ENCODE measurements at regions not wholly inside any gene's neighbourhood (a gene's known extent, or its start where the extent isn't known, plus 50 kb on each side); places are given as distances from the start of the nearest gene placed in this dataset.

DNA sequence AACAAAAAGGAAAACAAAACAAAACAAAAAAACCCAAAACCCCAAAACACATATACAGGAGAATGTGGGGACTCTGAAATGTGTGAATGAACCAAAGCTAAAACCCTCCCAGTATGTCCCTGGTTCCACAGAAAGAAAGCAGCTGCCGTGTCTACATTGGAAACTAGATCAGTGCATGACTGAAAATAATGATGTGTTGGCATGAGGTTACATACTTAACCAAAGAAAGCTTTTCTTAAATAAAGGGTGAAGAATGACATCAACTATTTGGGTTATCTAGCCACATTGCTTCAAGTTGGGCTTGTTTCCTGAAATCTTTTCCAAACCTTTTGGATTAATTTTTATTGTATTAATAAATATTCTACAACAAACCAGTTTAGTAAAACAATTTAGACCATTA, 91.9 kb upstream of the FN1 start:
- TF ChIP-seq, protein P1, sequence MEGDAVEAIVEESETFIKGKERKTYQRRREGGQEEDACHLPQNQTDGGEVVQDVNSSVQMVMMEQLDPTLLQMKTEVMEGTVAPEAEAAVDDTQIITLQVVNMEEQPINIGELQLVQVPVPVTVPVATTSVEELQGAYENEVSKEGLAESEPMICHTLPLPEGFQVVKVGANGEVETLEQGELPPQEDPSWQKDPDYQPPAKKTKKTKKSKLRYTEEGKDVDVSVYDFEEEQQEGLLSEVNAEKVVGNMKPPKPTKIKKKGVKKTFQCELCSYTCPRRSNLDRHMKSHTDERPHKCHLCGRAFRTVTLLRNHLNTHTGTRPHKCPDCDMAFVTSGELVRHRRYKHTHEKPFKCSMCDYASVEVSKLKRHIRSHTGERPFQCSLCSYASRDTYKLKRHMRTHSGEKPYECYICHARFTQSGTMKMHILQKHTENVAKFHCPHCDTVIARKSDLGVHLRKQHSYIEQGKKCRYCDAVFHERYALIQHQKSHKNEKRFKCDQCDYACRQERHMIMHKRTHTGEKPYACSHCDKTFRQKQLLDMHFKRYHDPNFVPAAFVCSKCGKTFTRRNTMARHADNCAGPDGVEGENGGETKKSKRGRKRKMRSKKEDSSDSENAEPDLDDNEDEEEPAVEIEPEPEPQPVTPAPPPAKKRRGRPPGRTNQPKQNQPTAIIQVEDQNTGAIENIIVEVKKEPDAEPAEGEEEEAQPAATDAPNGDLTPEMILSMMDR (IDR thresholded peaks at IDR 0.05; ENCODE audit: insufficient read depth, low read depth, low read length, missing control alignments): no peak
- DNase-seq (ENCODE audit: low read depth): no peak
- no peak overlapping the region for H3K4me3 ChIP-seq (ENCODE audit: low read depth, low read length)

DNA sequence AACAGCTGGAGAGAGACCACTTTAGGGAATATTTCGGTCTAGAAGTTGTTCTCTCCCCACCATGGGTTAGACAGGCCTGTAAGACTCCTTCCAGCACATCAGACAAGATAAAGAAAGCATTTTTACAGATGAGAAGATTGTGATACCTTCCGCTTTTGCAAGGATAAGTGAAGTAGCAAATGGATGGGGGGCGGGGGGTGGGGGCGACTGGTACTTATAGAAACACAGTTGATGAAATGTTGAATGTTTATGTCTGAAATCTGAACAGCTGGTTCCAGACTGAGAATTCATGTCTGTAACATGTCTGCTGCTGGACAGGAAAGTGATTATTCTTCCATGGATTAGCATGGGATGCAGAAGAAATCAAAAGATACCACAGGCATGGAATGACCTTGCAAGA, 90.5 kb upstream of the FN1 start:
- TF ChIP-seq, protein P1 (IDR thresholded peaks at IDR 0.05; ENCODE audit: insufficient read depth, low read depth, low read length, missing control alignments): no peak
- no peak overlapping the region for H3K4me3 ChIP-seq (ENCODE audit: low read depth, low read length)
- DNase-seq (ENCODE audit: low read depth): no peak

DNA sequence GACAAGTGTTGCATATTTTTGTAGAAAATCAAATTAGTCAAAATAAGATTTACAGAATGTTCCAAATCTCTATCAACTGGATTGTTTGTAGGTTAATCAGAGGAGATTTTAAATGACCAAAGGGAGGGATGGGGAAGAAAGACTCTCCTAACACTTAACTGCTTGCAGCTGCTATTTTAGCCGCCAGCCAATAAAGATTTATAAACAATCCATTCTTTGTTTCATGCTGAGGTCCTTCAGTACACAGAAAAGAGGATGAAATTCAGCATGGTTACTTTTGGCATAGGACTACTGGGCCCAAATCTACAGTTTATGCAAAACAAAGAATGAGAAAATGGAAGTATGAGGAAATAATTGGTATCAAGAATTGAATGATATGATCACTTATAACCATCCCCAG, 86.4 kb upstream of the FN1 start:
- TF ChIP-seq, protein P1 (IDR thresholded peaks at IDR 0.05; ENCODE audit: insufficient read depth, low read depth, low read length, missing control alignments): no peak
- DNase-seq (ENCODE audit: low read depth): no peak
- no peak overlapping the region for H3K4me3 ChIP-seq (ENCODE audit: low read depth, low read length)

DNA sequence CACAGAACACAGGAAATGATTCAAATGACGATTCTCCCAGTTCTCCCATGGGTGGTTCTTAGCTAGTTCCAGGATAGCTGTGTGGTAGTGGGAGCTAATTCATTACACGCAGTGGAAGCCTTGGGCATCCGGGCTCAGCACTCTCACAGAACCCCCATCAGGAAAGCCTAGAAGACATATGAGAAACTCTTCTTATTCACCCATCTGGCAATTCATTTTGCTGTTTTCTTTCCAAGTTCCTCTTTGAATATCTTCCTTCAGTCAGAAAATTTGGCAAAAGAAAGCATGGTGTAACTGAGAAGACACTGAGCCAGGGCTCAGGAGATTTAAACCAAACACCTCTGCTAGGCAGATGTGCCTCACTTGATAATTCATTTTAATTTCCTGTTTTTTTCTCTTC, 85.2 kb upstream of the FN1 start:
- H3K4me3 ChIP-seq (ENCODE audit: low read depth, low read length): no peak overlapping the region
- DNase-seq (ENCODE audit: low read depth): no peak
- TF ChIP-seq, protein P1 (IDR thresholded peaks at IDR 0.05; ENCODE audit: insufficient read depth, low read depth, low read length, missing control alignments): no peak

DNA sequence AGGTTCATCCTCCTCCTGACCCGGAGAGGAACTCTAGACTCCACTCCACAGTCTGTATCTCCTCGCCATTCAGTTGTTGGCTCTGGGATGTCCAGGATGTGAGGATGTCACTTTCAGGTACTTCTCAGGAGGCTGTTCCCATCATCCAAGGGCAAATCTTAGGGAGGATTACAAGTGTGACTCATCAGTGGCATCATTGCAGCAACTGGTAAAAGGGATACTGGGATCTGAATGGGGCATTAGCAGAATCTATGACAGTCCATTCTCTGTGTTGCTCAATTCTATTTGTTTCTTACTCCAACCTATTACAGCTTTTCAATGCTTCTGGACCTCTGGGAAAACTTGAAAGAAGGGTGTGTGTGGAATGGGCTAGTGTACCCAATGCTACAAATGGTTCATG, 81.5 kb upstream of the FN1 start:
- no peak overlapping the region for H3K4me3 ChIP-seq (ENCODE audit: low read depth, low read length)
- TF ChIP-seq, protein P1 (IDR thresholded peaks at IDR 0.05; ENCODE audit: insufficient read depth, low read depth, low read length, missing control alignments): no peak
- DNase-seq (ENCODE audit: low read depth): no peak

DNA sequence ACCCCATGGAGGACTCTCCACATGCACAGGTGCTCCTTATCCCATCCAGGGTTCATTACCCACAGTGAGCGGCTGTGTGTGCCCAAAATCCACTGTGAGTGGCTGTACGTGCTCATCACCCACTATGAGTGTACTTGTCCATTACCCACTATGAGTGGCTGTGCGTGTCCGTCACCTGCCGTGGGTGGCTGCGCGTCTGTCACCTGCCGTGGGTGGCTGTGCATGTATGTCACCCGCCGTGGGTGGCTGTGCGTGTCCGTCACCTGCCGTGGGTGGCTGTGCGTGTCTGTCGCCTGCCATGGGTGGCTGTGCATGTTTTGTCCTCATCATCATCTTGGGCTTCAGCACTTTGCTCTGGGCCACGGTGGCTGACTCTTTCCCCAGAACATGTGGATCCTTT, 78.6 kb upstream of the FN1 start:
- DNase-seq (ENCODE audit: low read depth): no peak
- no peak overlapping the region for H3K4me3 ChIP-seq (ENCODE audit: low read depth, low read length)
- TF ChIP-seq, protein P1 (IDR thresholded peaks at IDR 0.05; ENCODE audit: insufficient read depth, low read depth, low read length, missing control alignments): no peak

DNA sequence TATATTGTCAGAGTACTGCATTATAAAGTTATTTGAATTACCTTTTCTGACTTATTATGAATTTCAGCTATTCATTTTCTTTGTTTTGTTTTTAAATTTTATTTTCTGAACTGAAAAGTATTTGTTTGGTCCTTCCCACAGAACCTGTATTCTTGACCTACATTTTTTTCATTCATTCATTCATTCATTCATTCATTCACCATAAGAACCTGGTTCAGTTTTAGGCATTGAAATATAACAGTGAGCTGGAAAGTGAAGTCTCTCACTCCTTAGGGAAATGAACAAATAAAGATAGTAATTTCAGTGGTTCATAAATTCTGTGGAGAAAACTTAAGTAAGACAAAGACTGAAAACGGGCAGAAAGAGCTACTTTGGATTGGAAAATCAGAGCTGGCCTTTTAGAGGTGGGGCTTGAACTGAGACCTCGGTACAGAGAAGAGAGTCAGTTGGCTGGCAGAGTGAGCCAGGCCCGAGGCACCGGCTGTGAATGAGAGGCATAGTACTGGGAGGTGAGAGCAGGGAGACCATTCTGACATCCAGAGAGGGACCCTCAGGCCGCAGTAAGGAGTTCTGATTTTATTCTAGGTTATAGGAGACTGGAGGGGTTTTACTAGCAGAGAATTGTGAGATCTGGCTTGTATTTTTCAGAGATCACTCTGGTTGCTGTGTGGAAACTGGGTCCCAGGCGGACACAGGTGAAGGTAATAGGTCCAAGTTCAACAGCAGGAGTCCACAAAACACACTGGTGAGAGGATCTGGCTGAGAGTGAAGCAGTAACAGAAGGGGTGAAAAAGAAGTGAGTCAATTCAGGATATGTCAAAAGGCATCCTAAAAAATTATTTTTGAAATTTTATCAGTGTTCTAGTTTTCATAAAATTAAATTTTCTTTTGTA, 75.8 kb upstream of the FN1 start:
- H3K4me3 ChIP-seq (ENCODE audit: low read depth, low read length): no peak overlapping the region
- no peak for DNase-seq (ENCODE audit: low read depth)
- TF ChIP-seq, protein P1 (IDR thresholded peaks at IDR 0.05; ENCODE audit: insufficient read depth, low read depth, low read length, missing control alignments): no peak

Data from GM12865 (cell line).